ENCODE measurements at regions not wholly inside any gene's neighbourhood (a gene's known extent, or its start where the extent isn't known, plus 50 kb on each side); places are given as distances from the start of the nearest gene placed in this dataset.

GRCh38 chr6:119497988-119498727 lies 148.6 kb upstream of the MAN1A1 start (continued):
- TF ChIP-seq SNAPC4 (CRISPR knock-in tag; IDR thresholded peaks at IDR 0.05): no peak
- no peak for TF ChIP-seq ZNF644 (CRISPR knock-in tag; IDR thresholded peaks at IDR 0.05; ENCODE audit: low read depth)
- 0 out of 2 replicates have a peak, but pooled peaks have one; percentile 28 for TF ChIP-seq KDM3A (CRISPR knock-in tag; IDR thresholded peaks at IDR 0.05; ENCODE audit: low read depth)
- no peak for TF ChIP-seq ZNF296 (CRISPR knock-in tag; conservative IDR thresholded peaks at IDR 0.05)
- no peak for TF ChIP-seq NFE2 (CRISPR knock-in tag; IDR thresholded peaks at IDR 0.05)
- no peak for TF ChIP-seq ATF6 (CRISPR knock-in tag; conservative IDR thresholded peaks at IDR 0.05)
- TF ChIP-seq USF2 (IDR thresholded peaks at IDR 0.05; ENCODE audit: low read depth, low read length): no peak
- TF ChIP-seq USF2 (CRISPR knock-in tag; IDR thresholded peaks at IDR 0.05; ENCODE audit: borderline replicate concordance): no peak
- TF ChIP-seq ATF1 (CRISPR knock-in tag; IDR thresholded peaks at IDR 0.05): no peak
- no peak for TF ChIP-seq SIN3B (IDR thresholded peaks at IDR 0.05; ENCODE audit: low read length)
- TF ChIP-seq ZNF10 (CRISPR knock-in tag; IDR thresholded peaks at IDR 0.05; ENCODE audit: borderline replicate concordance, low read depth): no peak
- no peak for TF ChIP-seq MYPOP (CRISPR knock-in tag; IDR thresholded peaks at IDR 0.05)
- TF ChIP-seq ZNF446 (CRISPR knock-in tag; IDR thresholded peaks at IDR 0.05): no peak
- TF ChIP-seq SIX4 (CRISPR knock-in tag; IDR thresholded peaks at IDR 0.05): peak; percentile 77; the same call in 1 of the 2 replicates
- TF ChIP-seq KLF6 (CRISPR knock-in tag; IDR thresholded peaks at IDR 0.05): 0 out of 2 replicates have a peak, but pooled peaks have one; percentile 31
- no peak for TF ChIP-seq KDM5A (IDR thresholded peaks at IDR 0.05; ENCODE audit: borderline replicate concordance, low read length)
- TF ChIP-seq U2AF1 (optimal IDR thresholded peaks at IDR 0.05; ENCODE audit: low read depth, low read length): no peak
- TF ChIP-seq GPN1 (CRISPR knock-in tag; IDR thresholded peaks at IDR 0.05; ENCODE audit: borderline replicate concordance): no peak
- TF ChIP-seq DRAP1 (CRISPR knock-in tag; IDR thresholded peaks at IDR 0.05): no peak
- TF ChIP-seq NFYC (CRISPR knock-in tag; IDR thresholded peaks at IDR 0.05): no peak
- TF ChIP-seq NCOR1 (IDR thresholded peaks at IDR 0.05; ENCODE audit: borderline replicate concordance, low read length): no peak
